D721Med (cell line): ENCODE measurements at regions not wholly inside any gene's neighbourhood (a gene's known extent, or its start where the extent isn't known, plus 50 kb on each side); places are given as distances from the start of the nearest gene placed in this dataset.

Experiments used
- DNase-seq: peaks from one replicate; pipeline ENCODE4 v3.0.0; 2011; ENCODE audit warnings: low spot score; ENCODE audit not compliant: insufficient read length
- FAIRE-seq: peaks from 2 replicates; lab custom pipeline; 2011; peaks lifted over from hg19 to GRCh38; lab: Jason Lieb, UNC
- TF ChIP-seq, protein P1 (sequence below): IDR thresholded peaks from 2 replicates; pipeline ENCODE4 v1.5.1; 2012; ENCODE audit warnings: mild to moderate bottlenecking, control low read depth; ENCODE audit not compliant: insufficient read depth; ENCODE audit errors: missing control alignments

DNA sequence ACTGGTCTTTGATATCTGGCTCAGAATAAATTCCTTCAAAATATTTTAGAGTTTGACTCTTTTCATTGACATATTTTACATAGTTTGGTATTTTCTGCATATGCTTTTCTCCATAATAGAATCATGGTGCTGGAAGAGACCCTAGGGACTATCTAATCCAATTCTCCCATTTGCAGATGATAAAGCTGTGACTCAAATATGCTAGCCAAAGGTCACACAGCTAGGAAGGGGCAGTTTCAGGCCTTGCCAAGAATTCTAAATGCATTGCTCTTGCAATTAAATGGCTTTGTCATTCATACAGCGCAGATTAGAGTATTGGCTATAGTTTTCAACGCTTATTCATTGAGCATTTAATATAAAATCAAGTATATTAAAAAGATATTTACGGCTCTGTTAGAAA, 374.1 kb upstream of the RASGEF1B start:
- DNase-seq (no peak), FAIRE-seq (peak; percentile 55)
- TF ChIP-seq, protein P1, sequence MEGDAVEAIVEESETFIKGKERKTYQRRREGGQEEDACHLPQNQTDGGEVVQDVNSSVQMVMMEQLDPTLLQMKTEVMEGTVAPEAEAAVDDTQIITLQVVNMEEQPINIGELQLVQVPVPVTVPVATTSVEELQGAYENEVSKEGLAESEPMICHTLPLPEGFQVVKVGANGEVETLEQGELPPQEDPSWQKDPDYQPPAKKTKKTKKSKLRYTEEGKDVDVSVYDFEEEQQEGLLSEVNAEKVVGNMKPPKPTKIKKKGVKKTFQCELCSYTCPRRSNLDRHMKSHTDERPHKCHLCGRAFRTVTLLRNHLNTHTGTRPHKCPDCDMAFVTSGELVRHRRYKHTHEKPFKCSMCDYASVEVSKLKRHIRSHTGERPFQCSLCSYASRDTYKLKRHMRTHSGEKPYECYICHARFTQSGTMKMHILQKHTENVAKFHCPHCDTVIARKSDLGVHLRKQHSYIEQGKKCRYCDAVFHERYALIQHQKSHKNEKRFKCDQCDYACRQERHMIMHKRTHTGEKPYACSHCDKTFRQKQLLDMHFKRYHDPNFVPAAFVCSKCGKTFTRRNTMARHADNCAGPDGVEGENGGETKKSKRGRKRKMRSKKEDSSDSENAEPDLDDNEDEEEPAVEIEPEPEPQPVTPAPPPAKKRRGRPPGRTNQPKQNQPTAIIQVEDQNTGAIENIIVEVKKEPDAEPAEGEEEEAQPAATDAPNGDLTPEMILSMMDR: no peak

DNA sequence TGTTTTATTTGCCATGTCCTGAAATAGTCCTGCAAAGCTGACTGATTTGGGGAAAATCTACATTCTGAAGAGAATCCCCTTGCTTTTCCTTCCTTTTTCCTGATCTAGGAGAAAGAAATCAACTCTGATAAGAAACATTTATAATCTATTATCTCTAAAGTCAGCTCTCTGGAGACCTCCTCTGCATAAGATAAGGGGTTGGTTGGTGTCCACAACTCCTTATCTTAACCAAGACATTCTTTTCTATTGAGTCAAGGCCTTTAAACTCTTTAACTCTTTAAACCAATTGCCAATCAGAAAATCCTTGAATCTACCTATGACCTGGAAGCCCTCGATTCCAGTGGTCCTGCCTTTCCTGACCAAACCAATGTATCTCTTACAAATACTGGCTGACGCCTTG, 373.6 kb upstream of the RASGEF1B start:
- DNase-seq (no peak), FAIRE-seq (no peak)
- TF ChIP-seq, protein P1: no peak

DNA sequence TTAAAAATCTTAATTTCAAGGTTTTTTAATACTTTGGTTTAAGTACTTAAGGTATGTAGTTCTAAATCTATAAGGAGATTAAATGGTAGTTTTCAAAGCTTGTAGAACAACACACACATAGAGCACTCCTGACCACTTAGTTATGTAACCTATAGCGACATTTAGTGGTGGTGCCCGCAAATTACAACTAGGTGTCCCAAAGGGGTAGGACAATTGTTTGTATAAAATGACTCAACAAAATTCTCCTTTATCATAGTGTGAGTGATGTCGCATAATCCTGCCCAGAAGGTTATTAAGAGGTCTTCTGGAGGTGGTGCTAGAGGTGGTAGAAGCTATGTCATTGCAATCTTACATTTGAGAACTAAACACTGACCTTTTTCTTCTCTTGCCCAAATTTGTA, 373.0 kb upstream of the RASGEF1B start:
- TF ChIP-seq, protein P1: peak; percentile 94
- FAIRE-seq (peak; percentile 93), DNase-seq (peak; percentile 20)

DNA sequence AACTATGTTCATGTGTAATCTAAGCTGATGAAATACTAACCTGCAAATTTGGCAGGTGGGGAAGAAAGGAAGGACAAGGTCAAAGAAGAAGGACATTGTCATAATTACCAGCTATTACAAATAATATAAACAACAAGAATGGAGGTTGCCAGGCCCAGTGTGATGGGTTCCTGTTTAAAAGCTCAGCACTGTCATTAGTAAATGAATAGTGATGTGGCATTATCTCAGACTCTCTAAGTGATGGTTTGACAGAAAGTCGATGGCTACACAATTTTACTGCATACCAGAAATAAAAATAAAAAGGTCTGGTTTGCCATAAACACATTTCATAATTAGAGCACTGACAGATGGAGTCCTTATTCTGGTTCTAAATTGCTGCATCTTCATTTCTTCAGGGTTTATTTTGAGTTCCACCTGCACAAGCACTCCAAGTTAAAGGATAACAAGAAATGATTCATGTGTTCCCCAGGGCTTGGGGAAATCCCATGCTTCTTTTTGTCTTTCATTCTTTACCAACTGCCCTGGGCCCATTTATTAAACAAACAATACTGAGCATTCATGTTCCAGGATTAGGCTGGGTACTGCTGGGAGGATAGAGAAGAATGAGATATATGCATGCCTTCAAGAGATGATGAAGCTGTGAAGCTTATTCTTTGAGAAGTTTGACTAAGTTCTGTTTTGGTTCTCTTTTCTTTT, 367.8 kb upstream of the RASGEF1B start:
- no peak for FAIRE-seq
- no peak for DNase-seq
- TF ChIP-seq, protein P1: no peak

DNA sequence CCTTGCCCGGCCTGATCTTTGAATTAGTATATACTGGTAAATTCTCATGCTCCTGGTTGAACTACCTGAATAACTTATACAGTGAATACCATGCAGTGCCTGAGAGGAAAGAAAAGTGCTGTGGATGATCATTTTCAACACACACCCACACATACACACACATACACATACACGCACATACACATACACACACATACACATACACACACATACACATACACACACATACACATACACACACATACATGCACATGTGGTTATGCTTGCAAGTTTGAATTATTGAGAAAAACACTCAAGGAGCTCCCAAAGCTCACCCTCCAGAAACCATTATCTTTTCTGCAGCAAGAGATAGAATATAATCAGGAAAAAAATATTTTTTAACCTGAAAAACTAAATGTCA, 366.9 kb upstream of the RASGEF1B start:
- no peak for FAIRE-seq
- TF ChIP-seq, protein P1: no peak
- DNase-seq: no peak

DNA sequence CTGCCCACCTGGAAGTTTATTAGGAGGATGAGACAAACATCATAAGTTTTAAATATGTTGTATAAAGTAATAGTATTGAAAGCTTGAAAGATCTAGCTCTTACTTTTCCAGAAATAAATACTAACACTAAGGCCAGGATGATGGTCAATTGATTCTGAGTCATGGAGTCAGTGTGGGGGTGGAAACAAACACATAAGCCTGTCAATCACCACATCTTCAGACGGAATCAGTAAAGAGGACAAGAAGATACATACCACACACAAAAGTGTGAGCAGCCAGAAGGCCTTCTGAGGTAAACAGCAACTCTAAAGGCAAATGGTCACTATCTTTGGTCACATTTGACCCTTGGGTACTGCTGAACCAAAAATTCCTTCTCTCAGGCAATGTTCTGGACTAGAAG, 365.0 kb upstream of the RASGEF1B start:
- FAIRE-seq (no peak), DNase-seq (no peak)
- TF ChIP-seq, protein P1: no peak

DNA sequence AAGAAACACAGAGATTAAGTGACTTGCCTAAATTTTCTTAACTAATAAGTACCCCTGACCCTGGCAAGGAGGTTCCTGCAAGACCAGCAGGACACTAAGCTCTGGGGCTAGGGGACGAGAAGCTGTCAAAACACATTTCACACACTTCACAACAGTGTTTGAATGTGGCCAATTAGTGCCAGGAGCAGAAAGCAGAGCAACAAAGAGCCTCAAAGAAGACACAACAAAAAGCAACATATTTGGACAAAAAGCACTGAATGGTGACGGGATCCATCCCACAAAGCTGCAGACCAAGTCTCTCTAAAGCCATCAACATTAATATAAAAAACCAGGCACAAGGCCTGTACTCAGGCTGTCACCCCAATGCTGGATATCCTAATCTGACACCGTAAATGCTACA, 361.9 kb upstream of the RASGEF1B start:
- TF ChIP-seq, protein P1: no peak
- no peak for DNase-seq
- no peak for FAIRE-seq
